CD4-positive, alpha-beta T cell treated with Interleukin-6 for 4 hours (primary cell): ENCODE measurements at regions not wholly inside any gene's neighbourhood (a gene's known extent, or its start where the extent isn't known, plus 50 kb on each side); places are given as distances from the start of the nearest gene placed in this dataset.
"Not testable (repeated sequence)": the region's sequence is repeated elsewhere in the genome, so short reads cannot be mapped to it uniquely, and the experiment has no call there.

Experiments
- DNase-seq: peaks from one replicate; pipeline ENCODE4 v3.0.0-alpha.2; 2020; ENCODE audit warnings: mixed read lengths

DNA sequence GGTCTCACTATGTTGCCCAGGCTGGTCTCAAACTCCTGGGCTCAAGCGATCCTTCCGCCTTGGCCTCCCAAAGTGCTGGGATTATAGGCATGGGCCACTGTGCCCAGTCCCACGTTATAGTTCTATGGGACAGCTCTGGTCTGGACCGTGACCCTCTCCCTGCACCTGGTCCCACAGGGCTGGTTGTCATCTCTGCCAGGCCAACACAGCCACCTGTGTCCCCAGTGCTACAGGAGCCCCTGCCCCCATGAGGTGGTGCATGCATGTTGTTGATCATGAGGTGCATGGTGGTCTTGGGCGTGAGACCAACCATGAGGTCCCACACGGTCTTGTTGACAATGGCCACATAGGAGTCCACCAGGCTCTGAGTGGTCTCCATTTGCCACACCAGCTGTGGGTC is 51.0 kb upstream of the UBE2Q2 start:
- DNase-seq = not testable (repeated sequence)

DNA sequence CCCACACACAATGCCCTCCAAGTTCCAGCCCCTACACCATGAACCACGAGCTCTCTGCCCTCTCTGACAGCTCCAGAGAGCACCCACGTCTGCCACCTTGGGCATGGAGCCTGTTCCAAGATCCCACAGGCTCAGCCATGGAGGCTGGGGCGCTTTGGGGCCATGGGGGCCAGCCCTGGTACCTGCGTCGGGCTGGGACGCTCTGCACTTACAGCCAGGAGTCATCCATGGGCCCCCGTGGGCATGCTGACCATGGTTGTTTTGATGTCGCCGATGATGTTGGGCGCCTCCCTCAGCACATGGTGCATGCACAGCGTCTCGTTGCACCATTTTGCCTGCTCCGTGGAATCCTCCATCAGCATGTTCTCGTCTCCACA is 51.9 kb upstream of the UBE2Q2 start:
- no peak for DNase-seq

DNA sequence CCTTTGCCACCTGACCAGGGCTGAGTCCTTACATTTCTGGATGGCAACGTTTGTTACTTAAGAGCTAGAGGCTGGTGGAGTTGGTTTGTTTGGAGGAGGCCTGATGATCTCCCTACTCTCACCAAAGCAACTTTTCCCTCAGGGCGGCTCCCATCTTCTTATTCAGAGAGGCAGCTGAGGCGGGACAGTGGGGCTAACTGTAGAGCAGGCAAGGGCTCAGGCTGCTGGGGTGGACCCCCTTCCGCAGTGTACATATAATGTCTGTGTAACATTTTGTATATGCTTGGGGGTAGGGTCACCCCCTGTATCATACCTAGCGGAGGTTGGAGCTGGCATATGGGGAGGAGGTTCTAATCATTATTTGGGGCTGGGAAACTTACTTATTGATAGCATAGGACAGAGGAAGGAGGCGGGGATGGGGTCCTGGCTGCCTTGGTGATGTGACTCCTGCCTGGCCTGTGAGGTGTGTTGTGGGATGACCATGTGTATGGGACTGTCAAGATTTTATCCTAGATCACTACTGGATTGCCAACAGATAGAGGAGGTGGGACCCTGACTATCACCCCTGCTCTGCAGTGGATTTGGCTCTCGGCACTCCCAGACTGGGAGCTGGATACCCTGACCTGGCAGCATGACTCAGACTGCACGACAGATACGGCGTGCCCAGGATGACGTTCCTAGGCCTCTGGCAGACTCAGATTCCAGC is 52.5 kb upstream of the UBE2Q2 start:
- DNase-seq = no peak

DNA sequence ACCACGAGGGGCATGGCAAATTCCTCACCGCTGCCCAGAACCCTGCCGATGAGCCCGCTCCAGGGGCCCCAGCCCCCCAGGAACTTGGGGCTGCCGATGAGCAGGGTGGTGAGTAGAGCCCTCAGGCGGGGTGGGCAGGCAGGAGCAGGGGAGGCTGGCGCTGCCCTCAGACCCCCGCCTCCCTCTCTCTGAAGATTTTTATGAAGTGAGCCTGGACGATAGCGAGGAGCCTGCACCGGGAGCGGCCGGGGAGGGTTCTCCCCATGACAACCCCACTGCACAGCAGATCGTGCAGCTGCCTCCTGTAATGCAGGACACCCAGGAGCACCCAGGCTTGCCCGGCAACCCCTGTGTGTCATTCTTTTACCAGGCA is 56.7 kb upstream of the UBE2Q2 start:
- no peak for DNase-seq

DNA sequence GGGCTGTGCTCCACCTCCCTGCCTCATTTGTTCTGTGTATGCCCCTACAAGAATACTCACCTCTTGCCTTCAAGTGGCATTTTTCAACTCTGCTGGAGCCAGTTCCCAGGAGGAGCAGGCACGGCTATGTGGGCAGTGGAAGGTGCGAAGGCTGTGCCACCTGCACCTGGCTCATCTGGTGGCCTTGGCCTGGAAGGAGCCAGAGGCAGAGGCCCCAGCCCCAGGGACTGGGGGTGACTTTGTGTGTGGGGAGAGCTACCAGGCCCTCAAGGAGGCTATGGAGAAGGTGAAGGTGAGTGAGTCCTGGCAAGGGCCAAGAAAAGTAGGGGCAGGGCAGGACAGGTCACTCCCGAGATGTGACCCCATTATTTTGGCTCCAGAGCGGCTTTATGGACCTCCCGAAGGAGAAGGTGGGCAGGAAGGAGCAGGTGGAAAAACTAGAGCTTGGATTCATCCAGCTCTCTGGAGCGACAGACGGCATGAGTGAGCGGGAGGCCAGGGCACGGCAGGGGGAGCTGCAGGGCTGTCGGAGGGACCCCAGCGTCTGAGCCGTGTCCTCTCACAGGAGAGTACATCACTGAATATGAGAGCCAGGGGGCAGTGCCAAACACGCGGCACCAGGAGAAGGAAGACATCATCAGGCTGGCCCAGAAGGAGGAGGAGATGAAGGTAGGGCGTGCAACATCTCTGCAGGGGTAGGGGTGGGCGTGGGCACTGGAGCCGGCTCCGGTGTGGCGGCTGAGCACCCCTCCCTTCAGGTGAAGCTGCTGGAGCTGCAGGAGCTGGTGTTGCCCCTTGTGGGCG is 57.3 kb upstream of the UBE2Q2 start:
- DNase-seq = peak; percentile 11

DNA sequence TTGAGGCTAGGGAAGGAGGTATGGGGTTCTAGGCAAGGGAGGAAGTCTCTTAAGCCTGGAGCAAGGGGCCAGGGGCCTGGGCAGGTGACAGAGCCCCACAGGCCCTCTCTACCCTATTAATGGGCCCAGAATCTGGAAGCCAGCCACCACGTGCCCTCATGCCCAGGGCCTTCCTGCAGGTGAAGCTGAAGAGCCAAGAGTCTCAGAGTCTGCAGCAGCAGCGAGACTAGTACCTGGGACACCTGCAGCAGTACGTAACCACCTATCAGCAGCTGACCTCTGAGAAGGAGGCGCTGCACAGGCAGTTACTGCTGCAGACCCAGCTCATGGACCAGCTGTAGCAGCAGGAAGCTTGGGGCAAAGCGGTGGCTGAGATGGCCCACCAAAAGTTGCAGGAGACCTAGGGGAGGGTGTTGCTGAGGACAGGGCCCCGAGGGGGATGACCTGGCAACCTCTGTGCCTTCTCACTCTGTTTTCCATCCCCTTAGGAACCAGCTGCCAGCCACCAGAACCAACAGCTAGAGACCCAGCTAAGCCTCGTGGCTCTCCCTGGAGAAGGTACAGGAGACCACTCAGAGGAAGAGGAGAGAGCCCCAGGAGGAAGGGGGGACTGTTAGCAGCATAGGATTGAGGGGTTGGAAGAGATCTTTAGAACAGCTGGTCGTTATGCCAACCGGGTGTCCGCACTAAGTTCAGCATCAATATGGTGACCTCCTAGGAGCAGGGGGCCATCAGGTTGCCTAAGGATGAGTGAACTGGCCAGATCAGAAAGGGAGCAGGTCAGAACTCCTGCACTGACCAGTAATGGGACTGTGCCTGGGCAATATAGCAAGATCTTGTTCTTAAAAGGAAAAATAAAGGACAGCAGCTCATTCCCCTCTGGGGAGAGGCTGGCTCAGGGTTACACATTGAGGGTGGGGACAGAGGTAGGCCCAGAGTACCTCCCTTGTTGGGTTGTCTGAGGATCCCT is 58.5 kb upstream of the UBE2Q2 start:
- DNase-seq = not testable (repeated sequence)

DNA sequence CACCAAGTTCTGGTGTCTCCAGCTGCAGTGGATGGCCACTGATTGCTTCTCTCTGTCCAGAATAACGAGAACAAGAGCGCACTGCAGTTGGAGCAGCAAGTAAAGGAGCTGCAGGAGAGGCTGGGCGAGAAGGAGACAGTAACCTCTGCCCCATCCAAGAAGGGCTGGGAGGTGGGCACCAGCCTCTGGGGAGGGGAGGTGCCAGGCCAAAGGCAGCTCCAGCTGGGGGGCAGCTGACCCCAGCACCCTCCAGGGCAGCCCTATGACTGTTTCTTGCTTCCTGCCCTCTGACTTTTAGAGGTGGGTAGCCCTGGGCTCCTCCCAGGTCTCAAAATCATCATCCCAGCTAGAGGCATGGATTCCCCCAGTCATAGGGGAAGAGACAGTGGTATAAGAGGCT is 59.7 kb upstream of the UBE2Q2 start:
- DNase-seq = not testable (repeated sequence)

DNA sequence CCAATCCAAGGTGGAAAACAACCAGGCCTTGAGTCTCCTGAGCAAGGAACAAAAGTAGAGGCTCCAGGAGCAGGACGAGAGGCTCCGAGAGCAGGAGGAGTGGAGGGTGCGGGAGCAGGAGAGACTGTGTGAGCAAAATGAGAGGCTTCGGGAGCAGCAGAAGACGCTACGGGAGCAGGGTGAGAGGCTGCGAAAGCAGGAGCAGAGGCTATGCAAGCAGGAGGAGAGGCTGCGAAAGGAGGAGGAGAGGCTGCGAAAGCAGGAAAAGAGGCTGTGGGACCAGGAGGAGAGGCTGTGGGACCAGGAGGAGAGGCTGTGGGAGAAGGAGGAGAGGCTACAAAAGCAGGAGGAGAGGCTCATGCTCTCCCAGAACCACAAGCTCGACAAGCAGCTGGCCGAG is 60.3 kb upstream of the UBE2Q2 start:
- no peak for DNase-seq

DNA sequence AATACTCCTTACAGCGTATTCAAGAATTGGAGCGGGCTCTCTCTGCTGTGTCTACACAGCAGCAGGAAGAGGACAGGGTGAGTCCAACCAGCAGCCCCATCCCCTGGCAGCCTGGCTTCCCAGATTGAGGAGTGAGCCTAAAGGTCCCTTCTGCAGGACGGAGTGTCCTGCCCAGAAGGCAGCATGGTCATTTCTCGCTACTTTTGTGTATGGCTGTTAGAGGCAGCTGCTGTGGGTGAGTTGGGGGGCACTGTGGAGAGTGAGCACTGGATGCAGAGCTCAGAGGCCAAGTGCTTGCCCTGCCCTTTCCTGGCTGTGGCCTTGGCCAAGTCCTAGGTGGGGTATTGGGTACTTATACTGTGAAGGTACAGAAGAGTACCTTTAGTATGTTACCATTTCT is 62.3 kb upstream of the UBE2Q2 start:
- DNase-seq = not testable (repeated sequence)

DNA sequence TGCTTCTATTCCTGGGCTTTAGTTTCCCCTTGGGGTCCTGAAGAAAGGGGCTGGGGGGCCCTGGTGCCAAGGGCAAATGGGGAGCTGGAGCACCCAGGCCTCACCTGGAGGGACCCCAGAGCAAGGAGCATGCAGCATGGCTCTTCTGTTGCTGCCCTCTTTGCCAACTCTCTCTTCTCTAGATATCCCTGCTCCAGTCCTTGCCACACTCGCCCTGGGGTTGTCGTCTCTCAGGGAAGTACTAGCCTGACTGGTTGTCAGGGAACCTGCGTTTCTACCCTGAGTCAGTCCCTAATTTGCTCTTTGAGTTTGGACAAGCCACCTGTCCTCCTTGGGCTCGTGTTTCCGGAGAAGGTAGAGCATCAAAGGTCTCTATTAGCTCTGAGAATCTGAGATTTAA is 63.7 kb upstream of the UBE2Q2 start:
- DNase-seq = no peak

DNA sequence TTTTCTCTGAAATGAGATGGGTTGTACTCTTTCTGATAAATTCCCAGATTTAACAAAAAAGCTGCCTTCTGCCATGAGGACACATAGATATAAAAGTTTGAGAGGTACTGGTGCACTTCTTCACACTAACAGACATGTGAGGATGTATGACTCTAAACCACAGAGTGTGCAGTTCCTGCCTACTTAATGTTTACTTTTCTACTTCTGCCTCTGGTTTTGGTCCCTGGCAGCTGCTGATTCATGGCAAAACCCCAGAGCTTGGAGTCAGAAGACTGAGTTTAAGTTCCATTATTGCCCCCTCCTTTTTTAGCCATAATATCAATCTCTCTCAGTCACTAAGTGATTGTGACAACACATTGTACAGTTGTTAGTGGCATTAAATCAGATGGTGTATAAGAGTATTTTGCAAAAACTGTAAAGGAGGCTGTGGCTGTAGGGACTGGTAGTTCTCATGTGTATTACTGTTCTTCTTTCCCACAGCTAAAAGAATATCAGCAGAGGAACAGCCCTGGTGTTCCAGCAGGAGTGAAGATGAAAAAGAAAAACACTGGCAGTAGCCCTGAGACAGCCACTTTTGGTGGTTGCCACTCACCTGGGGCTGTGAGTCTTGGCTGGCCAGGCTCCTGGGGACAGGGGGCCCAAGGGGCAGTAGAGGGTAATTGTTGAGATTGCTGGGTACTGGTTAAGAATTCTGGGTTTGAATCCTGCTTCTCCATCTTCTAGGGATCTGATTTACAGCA is 64.4 kb upstream of the CSPG4 start:
- not testable (repeated sequence) for DNase-seq

DNA sequence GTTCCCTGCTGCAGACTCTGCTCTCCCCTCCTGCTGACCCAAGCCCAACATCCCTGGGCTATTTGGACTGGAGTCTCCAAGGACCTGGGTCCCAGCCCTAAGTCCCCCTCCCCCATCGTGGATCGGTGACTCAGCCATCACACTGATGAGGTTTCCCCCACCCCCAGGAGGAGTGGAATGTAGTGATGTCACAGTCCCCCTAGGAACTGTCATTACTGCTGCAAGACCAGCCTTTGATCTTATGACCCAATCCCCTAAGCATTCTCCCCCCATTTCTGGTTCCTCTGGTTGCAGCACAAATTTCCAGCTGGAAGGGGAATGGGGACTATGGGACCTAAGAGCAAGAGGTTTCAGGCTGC is 63.4 kb upstream of the CSPG4 start:
- DNase-seq = no peak

DNA sequence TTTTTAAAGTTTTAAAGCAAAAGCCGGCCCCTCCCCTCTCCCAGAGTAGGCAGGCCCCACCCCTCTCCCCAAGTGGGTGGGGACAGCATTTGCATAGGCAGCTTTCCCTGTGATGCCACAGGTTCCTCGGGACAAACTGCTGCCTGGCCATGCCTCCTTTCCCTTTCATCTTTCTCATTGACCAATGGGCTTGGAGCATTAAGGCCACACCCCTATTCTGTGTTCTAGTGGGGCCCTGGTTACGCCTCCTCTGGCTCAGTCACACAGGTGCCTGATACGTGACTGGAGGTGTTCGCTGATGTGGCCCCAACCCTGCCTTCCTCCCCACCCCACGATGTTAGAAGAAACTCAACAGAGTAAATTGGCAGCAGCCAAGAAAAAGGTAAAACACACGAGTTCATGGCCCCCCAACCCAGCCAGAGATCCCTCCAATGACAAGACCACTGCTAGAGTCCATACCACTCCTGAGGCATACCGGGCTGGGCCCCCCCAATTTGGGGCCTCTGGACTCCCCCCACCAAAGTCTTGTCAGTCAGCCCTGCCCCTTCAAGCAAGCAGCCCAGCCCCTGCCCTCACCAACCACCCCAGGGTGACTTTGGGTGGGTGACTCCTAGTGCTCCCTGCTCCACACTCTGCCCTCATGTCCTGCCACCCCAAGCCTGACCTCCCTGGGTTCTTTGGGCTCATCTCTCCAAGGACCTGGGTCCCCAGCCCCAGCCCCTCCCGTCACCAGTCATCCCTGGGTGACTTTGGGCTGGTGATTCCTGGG is 62.8 kb upstream of the CSPG4 start:
- no peak for DNase-seq

DNA sequence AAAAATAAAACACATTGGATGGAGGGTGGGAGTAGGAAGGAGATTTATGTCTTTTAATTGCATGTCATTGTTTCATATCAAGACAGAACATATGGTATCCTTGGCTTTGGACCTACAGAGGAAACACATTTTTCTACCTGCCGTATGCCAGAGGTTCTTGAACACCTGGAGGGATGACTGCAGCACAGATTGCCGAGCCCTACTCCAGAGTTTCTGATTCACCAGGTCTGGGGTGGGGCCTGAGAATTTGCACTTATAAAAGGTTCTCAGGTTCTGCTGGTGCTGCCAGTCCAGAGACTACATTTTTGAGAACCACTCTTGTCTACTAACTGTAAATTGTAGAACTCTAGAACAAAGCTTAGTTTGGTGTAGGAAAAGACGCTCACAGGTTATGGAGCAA is 61.3 kb upstream of the CSPG4 start:
- DNase-seq = not testable (repeated sequence)

DNA sequence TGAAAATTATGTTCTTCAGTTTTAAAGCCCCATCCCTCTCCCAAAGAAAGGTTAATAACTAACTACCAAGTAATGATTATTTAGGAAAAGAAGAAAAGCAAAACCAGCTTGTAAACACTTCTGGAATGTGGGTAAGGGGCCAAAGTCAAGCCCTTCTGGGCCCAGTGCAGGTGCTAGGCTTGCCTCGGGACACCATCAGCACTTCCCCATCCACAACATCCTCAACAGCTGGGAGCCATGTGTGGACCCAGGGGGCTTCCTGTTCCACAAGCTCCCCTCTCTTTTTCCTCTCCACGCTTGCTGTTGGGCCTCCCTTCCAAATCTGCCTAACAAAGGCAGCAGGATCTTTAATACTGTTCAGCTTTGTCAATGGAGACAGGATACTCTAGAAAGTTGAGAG is 58.4 kb upstream of the CSPG4 start:
- not testable (repeated sequence) for DNase-seq

DNA sequence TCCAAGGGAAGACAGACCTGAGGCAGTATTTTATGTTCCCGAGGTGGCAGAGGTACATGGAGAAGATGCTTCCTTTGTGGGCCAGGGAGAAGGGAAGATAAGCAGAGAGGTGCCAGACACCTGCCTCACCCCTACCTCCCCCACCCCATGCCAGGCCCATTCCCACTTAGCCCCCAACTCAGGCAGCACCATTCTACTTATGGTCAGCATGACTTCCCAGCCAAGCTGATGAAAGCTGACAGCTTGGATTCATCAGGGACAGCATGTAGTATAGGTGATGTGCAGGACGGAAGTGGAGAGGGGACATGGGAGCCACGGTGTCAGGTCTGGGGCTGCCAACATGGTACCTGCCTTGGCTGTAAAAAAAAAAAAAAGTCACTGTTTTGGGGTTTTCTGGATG is 57.5 kb upstream of the CSPG4 start:
- DNase-seq = no peak

DNA sequence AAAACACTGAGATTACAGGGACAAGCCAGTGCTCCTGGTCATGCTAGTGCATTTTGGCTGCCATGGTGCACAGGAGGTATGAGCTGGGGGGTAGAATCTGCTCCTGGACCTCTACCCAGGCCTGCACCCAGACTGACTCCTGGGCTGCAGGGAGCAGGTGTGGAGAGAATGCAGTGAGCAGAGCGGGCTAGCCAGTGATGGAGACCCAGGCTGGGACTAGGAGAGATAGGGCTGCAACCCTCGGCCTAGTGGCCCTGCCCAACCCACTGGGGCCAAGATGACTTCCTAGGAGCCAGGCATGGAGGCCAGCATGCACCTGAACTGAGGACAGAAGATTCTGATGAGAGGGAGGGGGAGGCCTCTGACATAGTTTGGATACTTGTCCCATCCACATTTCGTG is 55.9 kb upstream of the CSPG4 start:
- not testable (repeated sequence) for DNase-seq

DNA sequence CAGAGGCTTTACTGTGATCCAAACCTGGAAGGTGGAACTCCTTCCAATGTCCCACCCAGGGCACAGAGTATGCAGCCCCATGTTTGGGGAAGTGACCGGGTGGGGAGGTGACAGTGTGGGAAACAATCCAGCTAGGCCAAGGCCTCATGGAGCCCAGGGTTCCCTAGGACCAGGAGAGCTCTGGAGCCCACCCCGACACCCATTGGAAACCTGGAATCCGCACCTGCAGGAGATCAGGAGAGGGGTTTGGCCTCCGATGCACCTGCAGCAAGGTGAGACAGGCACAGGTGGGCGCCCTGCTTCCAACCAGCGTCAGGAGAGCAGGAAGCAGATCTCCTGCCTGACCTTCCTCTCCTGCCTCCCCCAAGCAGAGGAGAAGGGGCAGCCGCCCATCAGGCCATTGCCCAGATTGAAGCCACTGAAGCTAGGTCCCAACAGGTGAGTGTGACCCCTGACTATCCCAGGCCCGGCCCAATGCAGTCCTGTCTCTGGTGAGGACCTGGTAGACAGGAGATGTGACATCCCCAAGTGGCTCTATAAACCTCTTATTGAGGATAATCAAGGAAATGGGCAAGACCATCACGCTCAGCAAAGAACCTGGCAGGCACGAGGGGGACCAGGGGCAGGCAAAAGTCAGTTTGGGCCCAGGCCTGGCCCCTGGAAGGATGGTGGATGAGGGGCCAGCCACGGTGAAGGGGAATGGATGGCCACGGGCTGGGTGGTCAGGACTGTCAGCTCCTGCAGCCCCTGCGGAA is 53.1 kb upstream of the CSPG4 start:
- not testable (repeated sequence) for DNase-seq

DNA sequence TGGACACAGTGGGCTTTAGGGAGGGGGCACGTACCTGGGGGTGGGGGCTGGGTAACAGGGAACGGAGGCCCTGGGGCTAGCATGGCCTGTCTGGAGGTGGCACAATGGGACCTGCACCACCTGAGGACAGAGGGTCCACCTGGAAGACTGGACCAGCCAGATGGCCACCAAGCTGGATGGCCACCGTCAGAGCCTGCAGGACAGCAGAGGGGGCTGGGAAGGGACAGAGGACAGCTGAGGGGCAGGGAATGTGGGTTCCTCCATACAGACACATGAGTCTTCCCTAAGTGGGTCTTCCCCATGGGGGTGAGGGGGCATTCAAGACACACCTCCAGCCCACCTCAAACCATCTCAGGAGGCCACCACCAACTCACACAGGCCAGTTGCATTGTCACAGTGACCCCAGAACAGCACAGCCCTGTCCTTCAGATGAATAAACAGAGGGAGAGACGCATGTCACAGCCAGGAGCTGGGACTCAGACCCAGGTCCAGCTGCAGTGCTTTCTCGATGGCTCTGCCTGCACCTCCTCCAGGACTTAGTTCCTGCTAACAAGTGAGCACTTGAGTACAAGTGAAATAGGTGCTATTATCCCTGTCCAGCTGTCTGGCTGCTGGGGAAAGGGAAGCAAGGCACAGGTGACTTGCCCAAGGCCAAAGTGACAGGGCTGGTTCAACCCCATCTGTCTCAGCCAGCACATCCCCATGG is 52.4 kb upstream of the CSPG4 start:
- not testable (repeated sequence) for DNase-seq
